ENCODE measurements at regions not wholly inside any gene's neighbourhood (a gene's known extent, or its start where the extent isn't known, plus 50 kb on each side); places are given as distances from the start of the nearest gene placed in this dataset.
"Not testable (repeated sequence)": the region's sequence is repeated elsewhere in the genome, so short reads cannot be mapped to it uniquely, and the experiment has no call there.

DNA sequence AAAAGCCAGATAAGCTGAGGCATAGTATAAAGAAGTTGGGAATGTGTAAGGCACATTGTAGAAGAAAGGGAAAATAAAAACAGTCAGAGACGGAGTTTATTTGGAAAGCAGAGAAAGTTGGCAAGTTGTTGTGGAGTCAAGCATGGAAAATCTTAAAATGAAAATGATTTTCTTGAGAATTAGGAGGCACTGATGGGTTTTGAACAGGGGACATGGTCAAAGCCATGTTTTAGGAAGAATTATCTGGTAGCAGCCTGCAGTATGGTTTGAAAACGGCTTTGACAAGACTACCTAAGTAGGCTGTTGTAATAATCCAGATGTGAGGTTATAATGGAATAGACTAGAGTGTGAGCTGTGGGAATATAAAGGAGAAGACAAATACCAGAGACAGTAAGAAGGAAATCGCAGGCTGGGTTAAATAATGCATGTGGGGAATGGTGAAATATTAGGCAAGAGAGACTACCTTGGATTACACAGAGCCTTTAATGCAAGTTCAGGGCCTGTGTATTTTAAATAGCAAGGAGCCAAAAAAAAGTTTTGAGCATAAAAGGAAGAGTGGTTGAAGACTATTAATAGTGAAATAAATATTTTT, 130.4 kb upstream of the MEOX2 start:
- TF ChIP-seq, protein P1, sequence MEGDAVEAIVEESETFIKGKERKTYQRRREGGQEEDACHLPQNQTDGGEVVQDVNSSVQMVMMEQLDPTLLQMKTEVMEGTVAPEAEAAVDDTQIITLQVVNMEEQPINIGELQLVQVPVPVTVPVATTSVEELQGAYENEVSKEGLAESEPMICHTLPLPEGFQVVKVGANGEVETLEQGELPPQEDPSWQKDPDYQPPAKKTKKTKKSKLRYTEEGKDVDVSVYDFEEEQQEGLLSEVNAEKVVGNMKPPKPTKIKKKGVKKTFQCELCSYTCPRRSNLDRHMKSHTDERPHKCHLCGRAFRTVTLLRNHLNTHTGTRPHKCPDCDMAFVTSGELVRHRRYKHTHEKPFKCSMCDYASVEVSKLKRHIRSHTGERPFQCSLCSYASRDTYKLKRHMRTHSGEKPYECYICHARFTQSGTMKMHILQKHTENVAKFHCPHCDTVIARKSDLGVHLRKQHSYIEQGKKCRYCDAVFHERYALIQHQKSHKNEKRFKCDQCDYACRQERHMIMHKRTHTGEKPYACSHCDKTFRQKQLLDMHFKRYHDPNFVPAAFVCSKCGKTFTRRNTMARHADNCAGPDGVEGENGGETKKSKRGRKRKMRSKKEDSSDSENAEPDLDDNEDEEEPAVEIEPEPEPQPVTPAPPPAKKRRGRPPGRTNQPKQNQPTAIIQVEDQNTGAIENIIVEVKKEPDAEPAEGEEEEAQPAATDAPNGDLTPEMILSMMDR (IDR thresholded peaks at IDR 0.05 in 4 of 5, conservative IDR thresholded peaks at IDR 0.05 in 1 of 5): no peak
- no peak for TF ChIP-seq POLR2A (IDR thresholded peaks at IDR 0.05)
- Histone ChIP-seq H3K27me3 (no peaks in the 10 kb centered on the region), H3K27ac (peak overlapping the region in 1 of 4 donors; percentile 21), H3K9me3 (no peaks in the 10 kb centered on the region), H3K4me1 (no peaks in the 10 kb centered on the region), H3K4me3 (no peak overlapping the region), H3K36me3 (no peaks in the 10 kb centered on the region)
- intact Hi-C loops (cut with DNase I; ENCODE audit: low total_unique reads): no loop called here
- no peak for ATAC-seq
- DNase-seq: no peak
- in situ Hi-C loops (cut with MboI; ENCODE audit: low sequenced_read_pairs in 4 of 4): no loop called here

DNA sequence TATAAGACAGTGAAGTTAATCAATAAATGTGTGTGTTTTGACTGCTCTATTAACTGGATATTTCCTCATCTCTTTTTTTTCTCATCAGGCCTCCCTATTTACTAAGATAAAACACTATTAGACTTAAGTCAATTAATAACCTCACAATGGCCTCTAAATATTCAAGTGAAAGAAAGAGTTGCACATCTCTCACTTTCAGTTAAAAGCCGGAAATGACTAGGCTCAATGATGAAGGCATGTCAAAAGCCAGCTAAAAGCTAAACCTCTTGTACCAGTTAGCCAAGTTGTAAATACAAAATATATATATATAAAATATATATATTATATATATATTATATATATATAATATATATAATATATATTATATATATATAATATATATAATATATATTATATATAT, 127.0 kb upstream of the MEOX2 start:
- ATAC-seq: no peak
- Histone ChIP-seq H3K4me1 (no peaks in the 10 kb centered on the region), H3K9me3 (no peaks in the 10 kb centered on the region), H3K27me3 (no peaks in the 10 kb centered on the region), H3K27ac (no peak overlapping the region), H3K36me3 (no peaks in the 10 kb centered on the region), H3K4me3 (no peak overlapping the region)
- intact Hi-C loops (cut with DNase I; ENCODE audit: low total_unique reads) (no loop called here), in situ Hi-C loops (cut with MboI; ENCODE audit: low sequenced_read_pairs in 4 of 4) (no loop called here)
- no peak for DNase-seq
- TF ChIP-seq, protein P1 (IDR thresholded peaks at IDR 0.05 in 4 of 5, conservative IDR thresholded peaks at IDR 0.05 in 1 of 5): no peak
- no peak for TF ChIP-seq POLR2A (IDR thresholded peaks at IDR 0.05)

DNA sequence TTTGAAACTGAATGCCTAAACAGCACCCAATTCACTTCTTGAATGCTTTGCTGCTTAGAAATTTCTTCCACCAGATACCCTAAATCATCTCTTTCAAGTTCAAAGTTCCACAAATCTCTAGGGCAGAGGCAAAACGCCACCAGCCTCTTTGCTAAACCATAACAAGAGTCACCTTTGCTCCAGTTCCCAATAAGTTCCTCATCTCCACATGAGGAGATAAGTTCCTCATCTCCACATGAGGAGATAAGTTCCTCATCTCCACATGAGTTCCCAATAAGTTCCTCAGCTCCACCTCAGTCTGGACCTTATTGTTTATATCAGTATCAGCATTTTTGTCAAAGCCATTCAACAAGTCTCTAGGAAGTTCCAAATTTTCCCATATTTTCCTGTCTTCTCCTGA, 123.9 kb upstream of the MEOX2 start:
- in situ Hi-C loops (cut with MboI; ENCODE audit: low sequenced_read_pairs in 4 of 4); intact Hi-C loops (cut with DNase I; ENCODE audit: low total_unique reads): not testable (repeated sequence)

DNA sequence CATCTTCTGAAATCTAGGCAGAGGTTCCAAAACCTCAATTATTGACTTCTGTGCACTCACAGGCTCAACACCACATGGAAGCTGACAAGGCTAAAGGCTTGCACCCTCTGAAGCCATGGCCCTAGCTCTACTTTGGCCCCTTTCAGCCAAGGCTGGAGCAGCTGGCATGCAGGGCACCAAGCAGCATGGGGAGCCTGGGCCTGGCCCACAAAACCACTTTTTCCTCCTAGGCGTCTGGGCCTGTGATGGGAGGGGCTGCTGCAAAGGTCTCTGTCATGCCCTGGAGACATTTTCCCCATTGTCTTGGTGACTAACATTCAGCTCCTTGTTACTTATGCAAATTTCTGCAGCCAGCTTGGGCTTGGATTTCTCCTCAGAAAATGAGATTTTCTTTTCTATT, 123.5 kb upstream of the MEOX2 start:
- H3K27me3 ChIP-seq; intact Hi-C loops (cut with DNase I; ENCODE audit: low total_unique reads); in situ Hi-C loops (cut with MboI; ENCODE audit: low sequenced_read_pairs in 4 of 4); DNase-seq; ATAC-seq; H3K36me3 ChIP-seq; H3K27ac ChIP-seq; H3K9me3 ChIP-seq; H3K4me1 ChIP-seq; H3K4me3 ChIP-seq: not testable (repeated sequence)

More for the DNA sequence above, 123.9 kb upstream of the MEOX2 start:
- H3K36me3 ChIP-seq, H3K4me1 ChIP-seq, DNase-seq, H3K4me3 ChIP-seq, H3K9me3 ChIP-seq, H3K27me3 ChIP-seq, H3K27ac ChIP-seq, ATAC-seq: not testable (repeated sequence)

DNA sequence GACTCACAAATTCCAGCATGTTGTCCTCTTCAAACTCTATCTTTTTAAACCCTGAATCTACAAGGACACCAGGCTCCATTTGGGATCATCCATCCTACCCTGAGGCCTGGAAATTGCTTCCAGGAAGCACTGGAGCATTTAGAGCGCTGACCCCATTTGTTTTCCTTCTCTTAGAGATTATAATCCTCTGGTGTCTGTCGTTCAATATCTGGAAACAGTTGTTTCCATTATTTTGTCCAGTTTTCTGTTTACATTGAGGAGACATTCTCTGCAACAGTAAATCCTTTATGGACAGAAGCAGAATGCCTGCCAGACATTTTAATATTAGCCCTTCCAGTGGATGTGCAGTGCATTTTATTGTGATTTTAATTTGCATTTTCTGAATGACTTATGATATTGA, 119.4 kb upstream of the MEOX2 start:
- in situ Hi-C loops (cut with MboI; ENCODE audit: low sequenced_read_pairs in 4 of 4) (no loop called here), intact Hi-C loops (cut with DNase I; ENCODE audit: low total_unique reads) (no loop called here)
- no peak overlapping the region for H3K27ac ChIP-seq
- no peak for ATAC-seq
- no peak for TF ChIP-seq POLR2A (IDR thresholded peaks at IDR 0.05)
- TF ChIP-seq, protein P1 (IDR thresholded peaks at IDR 0.05 in 4 of 5, conservative IDR thresholded peaks at IDR 0.05 in 1 of 5): no peak
- no peaks in the 10 kb centered on the region for H3K9me3 ChIP-seq
- no peak for DNase-seq
- peaks cover 0 to 3% of the 10 kb centered on the region in 2 donors for H3K4me1 ChIP-seq
- no peaks in the 10 kb centered on the region for H3K27me3 ChIP-seq
- no peak overlapping the region for H3K4me3 ChIP-seq
- no peaks in the 10 kb centered on the region for H3K36me3 ChIP-seq

DNA sequence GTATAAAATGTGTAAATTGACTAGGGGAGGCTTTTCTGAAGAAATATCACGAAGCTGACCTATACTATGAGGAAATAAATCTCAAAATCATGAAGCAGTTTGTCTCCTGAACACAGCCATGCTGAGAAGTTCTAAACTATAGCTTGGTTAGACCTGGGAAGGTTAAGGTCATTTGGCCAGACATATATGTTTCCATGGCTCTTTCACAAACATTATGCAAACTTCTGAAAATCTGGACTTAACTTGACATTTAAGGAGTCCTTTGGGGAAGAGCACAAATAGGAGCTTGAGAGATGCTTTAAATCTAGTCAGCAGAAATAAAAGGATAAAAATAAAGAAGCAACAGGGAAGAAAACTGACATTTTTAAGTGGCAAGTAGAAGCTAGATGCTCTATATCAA, 115.9 kb upstream of the MEOX2 start:
- ATAC-seq (no peak), DNase-seq (no peak)
- Histone ChIP-seq H3K9me3 (no peaks in the 10 kb centered on the region), H3K27me3 (no peaks in the 10 kb centered on the region), H3K4me3 (no peak overlapping the region), H3K27ac (peak overlapping the region; percentile 12 to 55 (median 24)), H3K36me3 (no peaks in the 10 kb centered on the region), H3K4me1 (peaks cover 0 to 3% of the 10 kb centered on the region in 2 donors)
- no peak for TF ChIP-seq POLR2A (IDR thresholded peaks at IDR 0.05)
- TF ChIP-seq, protein P1 (IDR thresholded peaks at IDR 0.05 in 4 of 5, conservative IDR thresholded peaks at IDR 0.05 in 1 of 5): no peak
- intact Hi-C loops (cut with DNase I; ENCODE audit: low total_unique reads) (no loop called here), in situ Hi-C loops (cut with MboI; ENCODE audit: low sequenced_read_pairs in 4 of 4) (no loop called here)
